Astrocyte of the cerebellum (primary cell): ENCODE measurements at regions not wholly inside any gene's neighbourhood (a gene's known extent, or its start where the extent isn't known, plus 50 kb on each side); places are given as distances from the start of the nearest gene placed in this dataset.

Source experiments
- DNase-seq: peaks from one replicate; pipeline ENCODE4 v3.0.0-alpha.2; 2011; ENCODE audit warnings: low read depth
- H3K4me3 ChIP-seq: 2 replicates; pipeline ENCODE4 v1.5.1; 2011; ENCODE audit warnings: mild to moderate bottlenecking, low read depth, low read length, moderate library complexity
- CTCF ChIP-seq: IDR thresholded peaks from 2 replicates; pipeline ENCODE4 v1.5.1; 2012; ENCODE audit warnings: low read length, low read depth, moderate library complexity, mild to moderate bottlenecking; ENCODE audit errors: missing control alignments
- in situ Hi-C: cut with HindIII; loops from 2 replicates; pipeline ENCODE4 v1.10.0; 2017; ENCODE audit warnings: low sequenced_read_pairs

- no peak for TF ChIP-seq CTCF
- in situ Hi-C loops, result loop anchor here (25.0 kb wide), 1 partner anchor 580 kb away; no protein-coding TSS in a partner anchor
- no peak for DNase-seq
- no peak overlapping the region for H3K4me3 ChIP-seq
Measured at GRCh38 chr3:10757821-10758130, 58.3 kb upstream of the SLC6A11 start.

GRCh38 chr3:10758304-10759037, 57.6 kb upstream of the SLC6A11 start:
- DNase-seq, result peak; percentile 44
- H3K4me3 ChIP-seq, result no peak overlapping the region
- TF ChIP-seq CTCF, result peak; percentile 56
- in situ Hi-C loops, result loop anchor here (25.0 kb wide), 1 partner anchor 579 kb away; no protein-coding TSS in a partner anchor

GRCh38 chr3:10759495-10759894, 56.5 kb upstream of the SLC6A11 start:
- in situ Hi-C loops, result loop anchor here (25.0 kb wide), 1 partner anchor 578 kb away; no protein-coding TSS in a partner anchor
- H3K4me3 ChIP-seq, result no peak overlapping the region
- DNase-seq, result no peak
- TF ChIP-seq CTCF, result no peak

- no peak for DNase-seq
- in situ Hi-C loops, result loop anchor here (25.0 kb wide), 1 partner anchor 577 kb away; no protein-coding TSS in a partner anchor
- TF ChIP-seq CTCF, result no peak
- H3K4me3 ChIP-seq, result no peak overlapping the region
Measured at GRCh38 chr3:10760199-10760598, 55.8 kb upstream of the SLC6A11 start.

- no peak for DNase-seq
- H3K4me3 ChIP-seq, result no peak overlapping the region
- TF ChIP-seq CTCF, result no peak
- in situ Hi-C loops, result loop anchor here (25.0 kb wide), 1 partner anchor 576 kb away; no protein-coding TSS in a partner anchor
Measured at GRCh38 chr3:10761583-10761982, 54.4 kb upstream of the SLC6A11 start.

GRCh38 chr3:10762116-10762515, 53.9 kb upstream of the SLC6A11 start:
- H3K4me3 ChIP-seq, result no peak overlapping the region
- in situ Hi-C loops, result loop anchor here (25.0 kb wide), 1 partner anchor 575 kb away; no protein-coding TSS in a partner anchor
- no peak for TF ChIP-seq CTCF
- DNase-seq, result no peak
